HEK293 (cell line): ENCODE measurements at regions not wholly inside any gene's neighbourhood (a gene's known extent, or its start where the extent isn't known, plus 50 kb on each side); places are given as distances from the start of the nearest gene placed in this dataset.

Source experiments
- CTCF ChIA-PET: fragments of 350-600 bp; formaldehyde crosslinking; extraction: SDS; loops from one replicate; lab custom pipeline; 2021; ENCODE audit warnings: antibody characterized with exemption; lab: Yijun Ruan, JAX
- POLR2A ChIA-PET: fragments of 300-600 bp; formaldehyde crosslinking; extraction: SDS; loops from one replicate; lab custom pipeline; 2020; ENCODE audit warnings: antibody characterized with exemption, inconsistent platforms; lab: Yijun Ruan, JAX
- H3K27ac ChIP-seq: fragments of 200-500 bp; sonication (Bioruptor generic); 2 replicates; pipeline ENCODE4 v1.5.1; 2014; ENCODE audit warnings: low read depth, low read length, control low read depth, inconsistent platforms; ENCODE audit errors: extremely low read depth
- H3K36me3 ChIP-seq, 2 experiments: fragments of 200-500 bp in 1 of 2; sonication (Bioruptor generic) in 1 of 2; 1 replicate in 1 of 2; 2 replicates in 1 of 2; pipeline ENCODE4 v1.5.1; 2014 to 2017; ENCODE audit warnings: inconsistent platforms in 2 of 2, low read length in 2 of 2; ENCODE audit not compliant: control insufficient read depth in 2 of 2, insufficient read depth in 1 of 2
- H3K4me1 ChIP-seq: fragments of 200-500 bp; sonication (Bioruptor generic); 2 replicates; pipeline ENCODE4 v1.5.1; 2014; ENCODE audit warnings: mild to moderate bottlenecking, low read length, inconsistent platforms; ENCODE audit not compliant: control insufficient read depth, insufficient read depth
- H3K4me3 ChIP-seq: 2 replicates; pipeline ENCODE4 v1.5.1; 2011; ENCODE audit warnings: low read depth, mild to moderate bottlenecking, control low read depth, low read length, moderate library complexity
- H3K9me3 ChIP-seq: fragments of 200-500 bp; sonication (Bioruptor generic); 2 replicates; pipeline ENCODE4 v1.5.1; 2014; ENCODE audit warnings: low read depth, low read length, inconsistent platforms; ENCODE audit not compliant: control insufficient read depth, insufficient read depth
- ELK4 ChIP-seq: IDR thresholded peaks from 2 replicates; pipeline ENCODE4 v1.6.1; 2011; ENCODE audit warnings: mild to moderate bottlenecking, low read depth, low read length, borderline replicate concordance
- HOXC10 ChIP-seq: sonication (generic); formaldehyde crosslinking; IDR thresholded peaks from 2 replicates; pipeline ENCODE4 v1.8.1; 2023; ENCODE audit warnings: mild to moderate bottlenecking, missing genetic modification reagents
- HOXD13 ChIP-seq: sonication (generic); formaldehyde crosslinking; IDR thresholded peaks from 2 replicates; pipeline ENCODE4 v1.8.0; 2022; ENCODE audit warnings: missing genetic modification reagents, borderline replicate concordance
- MYNN ChIP-seq: fragments of 450-650 bp; formaldehyde crosslinking; IDR thresholded peaks from 2 replicates; pipeline ENCODE4 v1.5.1; 2016; ENCODE audit warnings: missing biosample characterization, missing genetic modification characterization, borderline replicate concordance
- PRDM6 ChIP-seq: fragments of 450-650 bp; formaldehyde crosslinking; IDR thresholded peaks from 2 replicates; pipeline ENCODE4 v1.5.1; 2017; ENCODE audit warnings: missing biosample characterization, missing genetic modification characterization
- RBAK ChIP-seq: fragments of 450-650 bp; formaldehyde crosslinking; IDR thresholded peaks from 2 replicates; pipeline ENCODE4 v1.5.1; 2016; ENCODE audit warnings: missing biosample characterization, missing genetic modification characterization
- SCRT2 ChIP-seq: fragments of 450-650 bp; formaldehyde crosslinking; IDR thresholded peaks from 2 replicates; pipeline ENCODE4 v1.5.1; 2016; ENCODE audit warnings: missing biosample characterization, missing genetic modification characterization
- SP3 ChIP-seq: fragments of 450-650 bp; formaldehyde crosslinking; IDR thresholded peaks from 2 replicates; pipeline ENCODE4 v1.5.1; 2016; ENCODE audit warnings: missing biosample characterization, missing genetic modification characterization
- TCF7L2 ChIP-seq: IDR thresholded peaks from 2 replicates; pipeline ENCODE4 v1.6.1; 2011; ENCODE audit warnings: low read depth, mild to moderate bottlenecking, inconsistent platforms, low read length, moderate library complexity, borderline replicate concordance
- ZNF211 ChIP-seq: fragments of 450-650 bp; formaldehyde crosslinking; IDR thresholded peaks from 2 replicates; pipeline ENCODE4 v1.5.1; 2016; ENCODE audit warnings: low read depth, missing biosample characterization, missing genetic modification characterization
- ZNF239 ChIP-seq: fragments of 450-650 bp; formaldehyde crosslinking; IDR thresholded peaks from 2 replicates; pipeline ENCODE4 v1.5.1; 2016; ENCODE audit warnings: missing biosample characterization, missing genetic modification characterization
- ZNF24 ChIP-seq: fragments of 450-650 bp; formaldehyde crosslinking; IDR thresholded peaks from 2 replicates; pipeline ENCODE4 v1.5.1; 2016; ENCODE audit warnings: missing biosample characterization, missing genetic modification characterization
- ZNF248 ChIP-seq: fragments of 450-650 bp; formaldehyde crosslinking; IDR thresholded peaks from 2 replicates; pipeline ENCODE4 v1.5.1; 2017; ENCODE audit warnings: missing biosample characterization, missing genetic modification characterization
- ZNF37A ChIP-seq: fragments of 450-650 bp; IDR thresholded peaks from 2 replicates; pipeline ENCODE4 v1.5.1; 2018; ENCODE audit warnings: missing biosample characterization, missing genetic modification characterization
- ZNF433 ChIP-seq: fragments of 450-650 bp; formaldehyde crosslinking; IDR thresholded peaks from 2 replicates; pipeline ENCODE4 v1.5.1; 2016; ENCODE audit warnings: missing biosample characterization, missing genetic modification characterization, low read depth
- ZNF501 ChIP-seq: fragments of 450-650 bp; formaldehyde crosslinking; IDR thresholded peaks from 2 replicates; pipeline ENCODE4 v1.5.1; 2016; ENCODE audit warnings: missing biosample characterization, missing genetic modification characterization
- ZNF692 ChIP-seq: fragments of 450-650 bp; formaldehyde crosslinking; IDR thresholded peaks from 2 replicates; pipeline ENCODE4 v1.5.1; 2016; ENCODE audit warnings: missing biosample characterization, missing genetic modification characterization
- ZNF785 ChIP-seq: fragments of 450-650 bp; formaldehyde crosslinking; IDR thresholded peaks from 2 replicates; pipeline ENCODE4 v1.5.1; 2016; ENCODE audit warnings: missing biosample characterization, missing genetic modification characterization
- ZNF843 ChIP-seq: fragments of 450-650 bp; formaldehyde crosslinking; IDR thresholded peaks from 2 replicates; pipeline ENCODE4 v1.5.1; 2016; ENCODE audit warnings: missing biosample characterization, missing genetic modification characterization
- TF ChIP-seq, protein P1 (sequence below): fragments of 450-650 bp; formaldehyde crosslinking; IDR thresholded peaks from 2 replicates; pipeline ENCODE4 v1.5.1; 2016; ENCODE audit warnings: missing biosample characterization, missing genetic modification characterization
- TF ChIP-seq, protein P2 (sequence below): fragments of 450-650 bp; formaldehyde crosslinking; IDR thresholded peaks from 2 replicates; pipeline ENCODE4 v1.5.1; 2017; ENCODE audit warnings: missing biosample characterization, missing genetic modification characterization
- TF ChIP-seq, protein P3 (sequence below): fragments of 450-650 bp; formaldehyde crosslinking; IDR thresholded peaks from 2 replicates; pipeline ENCODE4 v1.5.1; 2016; ENCODE audit warnings: missing biosample characterization, missing genetic modification characterization
- TF ChIP-seq, protein P4 (sequence below): fragments of 450-650 bp; formaldehyde crosslinking; IDR thresholded peaks from 2 replicates; pipeline ENCODE4 v1.5.1; 2016; ENCODE audit warnings: missing biosample characterization, missing genetic modification characterization
- TF ChIP-seq, protein P5 (sequence below): fragments of 450-650 bp; formaldehyde crosslinking; IDR thresholded peaks from 2 replicates; pipeline ENCODE4 v1.5.1; 2016; ENCODE audit warnings: missing biosample characterization, missing genetic modification characterization, low read depth

DNA sequence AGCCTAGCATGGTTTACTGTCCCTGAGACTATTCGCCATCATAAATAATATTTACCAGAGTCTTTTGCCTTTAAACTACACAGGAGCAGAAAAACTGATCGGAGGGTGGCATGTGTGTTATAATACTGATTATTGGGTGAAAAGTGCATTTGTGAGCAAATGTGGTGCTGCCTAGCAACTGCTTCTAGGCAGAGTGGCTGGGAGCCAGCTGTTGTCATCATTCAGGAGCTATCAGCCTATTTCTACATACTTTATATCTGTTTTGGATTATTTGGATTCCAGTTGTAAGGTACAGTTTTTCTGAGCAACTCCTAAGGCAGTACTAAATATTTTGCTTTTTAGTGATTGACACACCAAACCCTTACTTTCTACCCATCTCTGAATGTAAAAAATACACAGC lies 75.0 kb upstream of the MSTN start:
- TF ChIP-seq ZNF433, result no peak
- TF ChIP-seq ZNF211 (tag by site-specific recombination), result no peak
- no peak for TF ChIP-seq ZNF239 (tag by site-specific recombination)
- no peak for TF ChIP-seq ELK4
- no peak for TF ChIP-seq RBAK (tag by site-specific recombination)
- TF ChIP-seq SCRT2 (tag by site-specific recombination), result no peak
- TF ChIP-seq ZNF37A (tag by site-specific recombination), result no peak
- TF ChIP-seq, protein P1, sequence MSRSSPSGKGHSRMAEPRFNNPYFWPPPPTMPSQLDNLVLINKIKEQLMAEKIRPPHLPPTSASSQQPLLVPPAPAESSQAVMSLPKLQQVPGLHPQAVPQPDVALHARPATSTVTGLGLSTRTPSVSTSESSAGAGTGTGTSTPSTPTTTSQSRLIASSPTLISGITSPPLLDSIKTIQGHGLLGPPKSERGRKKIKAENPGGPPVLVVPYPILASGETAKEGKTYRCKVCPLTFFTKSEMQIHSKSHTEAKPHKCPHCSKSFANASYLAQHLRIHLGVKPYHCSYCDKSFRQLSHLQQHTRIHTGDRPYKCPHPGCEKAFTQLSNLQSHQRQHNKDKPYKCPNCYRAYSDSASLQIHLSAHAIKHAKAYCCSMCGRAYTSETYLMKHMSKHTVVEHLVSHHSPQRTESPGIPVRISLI (tag by site-specific recombination), result no peak
- no peak for TF ChIP-seq ZNF248 (tag by site-specific recombination)
- no peak for TF ChIP-seq SP3 (tag by site-specific recombination)
- TF ChIP-seq ZNF24 (tag by site-specific recombination), result no peak
- TF ChIP-seq MYNN (tag by site-specific recombination), result no peak
- TF ChIP-seq ZNF692 (tag by site-specific recombination), result no peak
- no peak for TF ChIP-seq HOXD13 (CRISPR knock-in tag)
- TF ChIP-seq ZNF843 (tag by site-specific recombination), result no peak
- TF ChIP-seq ZNF785 (tag by site-specific recombination), result no peak

DNA sequence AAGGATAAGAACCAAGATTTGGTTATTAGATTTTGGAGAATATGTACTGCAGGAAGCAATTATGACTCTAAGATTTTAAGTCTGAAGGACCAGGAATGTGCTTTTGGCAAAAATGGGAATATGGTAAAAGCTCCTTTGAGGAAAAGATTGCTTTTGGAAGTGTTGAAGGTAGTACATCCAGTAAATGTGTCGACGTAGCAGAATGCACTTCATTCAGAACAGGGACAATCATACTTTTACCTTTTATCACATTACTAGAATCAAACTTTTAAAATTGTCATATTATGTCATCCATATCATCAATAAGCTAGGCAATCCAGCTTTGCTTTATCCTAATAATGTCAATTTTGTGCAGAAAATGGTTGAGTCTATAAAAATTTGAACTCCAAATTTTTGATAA lies 74.3 kb upstream of the MSTN start:
- Histone ChIP-seq H3K4me1 (no peaks in the 10 kb centered on the region), H3K27ac (no peak overlapping the region), H3K36me3 (no peaks in the 10 kb centered on the region), H3K4me3 (no peak overlapping the region), H3K9me3 (no peaks in the 10 kb centered on the region)
- POLR2A ChIA-PET, result no interaction called here
- CTCF ChIA-PET, result interaction anchor here (1.6 kb wide), 1 partner anchor 476 kb away, joined by 5 read pairs; the partner anchor contains the start of gene ASNSD1
- TF ChIP-seq ZNF501 (tag by site-specific recombination) (no peak), ZNF785 (tag by site-specific recombination) (no peak), PRDM6 (tag by site-specific recombination) (no peak), HOXC10 (no peak), TCF7L2 (no peak)
- TF ChIP-seq, protein P2, sequence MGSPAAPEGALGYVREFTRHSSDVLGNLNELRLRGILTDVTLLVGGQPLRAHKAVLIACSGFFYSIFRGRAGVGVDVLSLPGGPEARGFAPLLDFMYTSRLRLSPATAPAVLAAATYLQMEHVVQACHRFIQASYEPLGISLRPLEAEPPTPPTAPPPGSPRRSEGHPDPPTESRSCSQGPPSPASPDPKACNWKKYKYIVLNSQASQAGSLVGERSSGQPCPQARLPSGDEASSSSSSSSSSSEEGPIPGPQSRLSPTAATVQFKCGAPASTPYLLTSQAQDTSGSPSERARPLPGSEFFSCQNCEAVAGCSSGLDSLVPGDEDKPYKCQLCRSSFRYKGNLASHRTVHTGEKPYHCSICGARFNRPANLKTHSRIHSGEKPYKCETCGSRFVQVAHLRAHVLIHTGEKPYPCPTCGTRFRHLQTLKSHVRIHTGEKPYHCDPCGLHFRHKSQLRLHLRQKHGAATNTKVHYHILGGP, result no peak
- TF ChIP-seq, protein P3, sequence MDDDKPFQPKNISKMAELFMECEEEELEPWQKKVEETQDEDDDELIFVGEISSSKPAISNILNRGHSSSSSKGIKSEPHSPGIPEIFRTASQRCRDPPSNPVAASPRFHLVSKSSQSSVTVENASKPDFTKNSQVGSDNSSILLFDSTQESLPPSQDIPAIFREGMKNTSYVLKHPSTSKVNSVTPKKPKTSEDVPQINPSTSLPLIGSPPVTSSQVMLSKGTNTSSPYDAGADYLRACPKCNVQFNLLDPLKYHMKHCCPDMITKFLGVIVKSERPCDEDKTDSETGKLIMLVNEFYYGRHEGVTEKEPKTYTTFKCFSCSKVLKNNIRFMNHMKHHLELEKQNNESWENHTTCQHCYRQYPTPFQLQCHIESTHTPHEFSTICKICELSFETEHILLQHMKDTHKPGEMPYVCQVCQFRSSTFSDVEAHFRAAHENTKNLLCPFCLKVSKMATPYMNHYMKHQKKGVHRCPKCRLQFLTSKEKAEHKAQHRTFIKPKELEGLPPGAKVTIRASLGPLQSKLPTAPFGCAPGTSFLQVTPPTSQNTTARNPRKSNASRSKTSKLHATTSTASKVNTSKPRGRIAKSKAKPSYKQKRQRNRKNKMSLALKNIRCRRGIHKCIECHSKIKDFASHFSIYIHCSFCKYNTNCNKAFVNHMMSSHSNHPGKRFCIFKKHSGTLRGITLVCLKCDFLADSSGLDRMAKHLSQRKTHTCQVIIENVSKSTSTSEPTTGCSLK (tag by site-specific recombination), result no peak
- TF ChIP-seq, protein P4, sequence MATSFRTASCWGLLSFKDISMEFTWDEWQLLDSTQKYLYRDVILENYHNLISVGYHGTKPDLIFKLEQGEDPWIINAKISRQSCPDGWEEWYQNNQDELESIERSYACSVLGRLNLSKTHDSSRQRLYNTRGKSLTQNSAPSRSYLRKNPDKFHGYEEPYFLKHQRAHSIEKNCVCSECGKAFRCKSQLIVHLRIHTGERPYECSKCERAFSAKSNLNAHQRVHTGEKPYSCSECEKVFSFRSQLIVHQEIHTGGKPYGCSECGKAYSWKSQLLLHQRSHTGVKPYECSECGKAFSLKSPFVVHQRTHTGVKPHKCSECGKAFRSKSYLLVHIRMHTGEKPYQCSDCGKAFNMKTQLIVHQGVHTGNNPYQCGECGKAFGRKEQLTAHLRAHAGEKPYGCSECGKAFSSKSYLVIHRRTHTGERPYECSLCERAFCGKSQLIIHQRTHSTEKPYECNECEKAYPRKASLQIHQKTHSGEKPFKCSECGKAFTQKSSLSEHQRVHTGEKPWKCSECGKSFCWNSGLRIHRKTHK (tag by site-specific recombination), result no peak
- TF ChIP-seq, protein P5, sequence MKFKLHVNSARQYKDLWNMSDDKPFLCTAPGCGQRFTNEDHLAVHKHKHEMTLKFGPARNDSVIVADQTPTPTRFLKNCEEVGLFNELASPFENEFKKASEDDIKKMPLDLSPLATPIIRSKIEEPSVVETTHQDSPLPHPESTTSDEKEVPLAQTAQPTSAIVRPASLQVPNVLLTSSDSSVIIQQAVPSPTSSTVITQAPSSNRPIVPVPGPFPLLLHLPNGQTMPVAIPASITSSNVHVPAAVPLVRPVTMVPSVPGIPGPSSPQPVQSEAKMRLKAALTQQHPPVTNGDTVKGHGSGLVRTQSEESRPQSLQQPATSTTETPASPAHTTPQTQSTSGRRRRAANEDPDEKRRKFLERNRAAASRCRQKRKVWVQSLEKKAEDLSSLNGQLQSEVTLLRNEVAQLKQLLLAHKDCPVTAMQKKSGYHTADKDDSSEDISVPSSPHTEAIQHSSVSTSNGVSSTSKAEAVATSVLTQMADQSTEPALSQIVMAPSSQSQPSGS, result no peak

More for the DNA sequence above, 75.0 kb upstream of the MSTN start:
- ChIA-PET CTCF (interaction anchor here (1.6 kb wide), 1 partner anchor 477 kb away, joined by 5 read pairs; the partner anchor contains the start of gene ASNSD1), POLR2A (no interaction called here)
- H3K27ac ChIP-seq, result no peak overlapping the region
- H3K9me3 ChIP-seq, result no peaks in the 10 kb centered on the region
- no peaks in the 10 kb centered on the region for H3K4me1 ChIP-seq
- no peaks in the 10 kb centered on the region for H3K36me3 ChIP-seq
- no peak overlapping the region for H3K4me3 ChIP-seq
